OCI-LY7 (cell line): ENCODE measurements at regions not wholly inside any gene's neighbourhood (a gene's known extent, or its start where the extent isn't known, plus 50 kb on each side); places are given as distances from the start of the nearest gene placed in this dataset.

Experiments
- BruUV-seq: library from RNA; stranded (reverse); fragments of 400-500 nt; replicated peaks from 2 replicates; lab custom pipeline; 2021; lab: Mats Ljungman, UMichigan
- CTCF ChIA-PET: fragments of 300-600 bp; sonication (Branson Sonifier 250); formaldehyde crosslinking; loops from one replicate; lab custom pipeline; 2022; ENCODE audit warnings: antibody characterized with exemption; ENCODE audit not compliant: unreplicated experiment; lab: Charles Lee
- POLR2A ChIA-PET: fragments of 300-600 bp; sonication (Branson Sonifier 250); formaldehyde crosslinking; loops from one replicate; lab custom pipeline; 2022; ENCODE audit warnings: antibody characterized with exemption; lab: Charles Lee
- DNase-seq: peaks from one replicate; pipeline ENCODE4 v3.0.0-alpha.2; 2015; ENCODE audit warnings: low spot score
- H2AFZ ChIP-seq: fragments of 200-600 bp; sonication (generic), shearing (Covaris generic); 2 replicates; pipeline ENCODE4 v1.6.1; 2014; ENCODE audit warnings: mild to moderate bottlenecking, antibody characterized with exemption, low read length, moderate library complexity
- H3K27ac ChIP-seq: fragments of 200-600 bp; sonication (generic); 2 replicates; pipeline ENCODE4 v1.5.1; 2014; ENCODE audit warnings: mixed run types, low read depth, mild to moderate bottlenecking, moderate library complexity, low read length, inconsistent platforms; ENCODE audit not compliant: poor library complexity, severe bottlenecking
- H3K36me3 ChIP-seq: fragments of 200-600 bp; sonication (generic); 2 replicates; pipeline ENCODE4 v1.6.1; 2014; ENCODE audit warnings: mild to moderate bottlenecking, antibody characterized with exemption, low read length, moderate library complexity, mixed read lengths; ENCODE audit not compliant: insufficient read depth
- H3K4me1 ChIP-seq: fragments of 200-600 bp; sonication (generic); 2 replicates; pipeline ENCODE4 v1.5.1; 2014; ENCODE audit warnings: mild to moderate bottlenecking, low read length; ENCODE audit not compliant: insufficient read depth, poor library complexity, severe bottlenecking
- H3K4me2 ChIP-seq: fragments of 200-600 bp; sonication (generic); 2 replicates; pipeline ENCODE4 v1.6.1; 2014; ENCODE audit warnings: mild to moderate bottlenecking, low read length
- H3K4me3 ChIP-seq: fragments of 200-600 bp; sonication (generic); 2 replicates; pipeline ENCODE4 v1.5.1; 2014; ENCODE audit warnings: mild to moderate bottlenecking, low read depth, low read length; ENCODE audit not compliant: poor library complexity, severe bottlenecking
- H3K79me2 ChIP-seq: fragments of 200-600 bp; sonication (generic); 2 replicates; pipeline ENCODE4 v1.6.1; 2016; ENCODE audit warnings: low read depth, mild to moderate bottlenecking, low read length, moderate library complexity, mixed read lengths; ENCODE audit not compliant: insufficient read depth
- H3K9me2 ChIP-seq: fragments of 200-600 bp; sonication (generic); 2 replicates; pipeline ENCODE4 v1.6.1; 2016; ENCODE audit warnings: mild to moderate bottlenecking, low read length, mixed read lengths; ENCODE audit not compliant: insufficient read depth
- H3K9me3 ChIP-seq: fragments of 200-600 bp; sonication (generic); 2 replicates; pipeline ENCODE4 v1.6.1; 2014; ENCODE audit warnings: mild to moderate bottlenecking, mixed run types, low read length, mixed read lengths
- H4K20me1 ChIP-seq: fragments of 200-600 bp; sonication (generic); 2 replicates; pipeline ENCODE4 v1.6.1; 2014; ENCODE audit warnings: mild to moderate bottlenecking, antibody characterized with exemption, low read length, moderate library complexity, mixed read lengths; ENCODE audit not compliant: insufficient read depth
- EZH2phosphoT487 ChIP-seq: fragments of 200-600 bp; sonication (generic); IDR thresholded peaks from 2 replicates; pipeline ENCODE4 v1.6.1; 2018; ENCODE audit warnings: low read depth, borderline replicate concordance, mild to moderate bottlenecking, mixed run types, antibody characterized with exemption, low read length, moderate library complexity, mixed read lengths
- intact Hi-C: fragments of 100-400 bp; cut with micrococcal nuclease; formaldehyde crosslinking; loops from one replicate; pipeline ENCODE4 v1.10.0; 2022; ENCODE audit not compliant: unreplicated experiment
- TF ChIP-seq, protein P1 (sequence below): fragments of 200-600 bp; sonication (generic); conservative IDR thresholded peaks from 2 replicates; pipeline ENCODE4 v1.5.1; 2014; ENCODE audit warnings: mild to moderate bottlenecking, antibody characterized with exemption, low read length, moderate library complexity, mixed read lengths

DNA sequence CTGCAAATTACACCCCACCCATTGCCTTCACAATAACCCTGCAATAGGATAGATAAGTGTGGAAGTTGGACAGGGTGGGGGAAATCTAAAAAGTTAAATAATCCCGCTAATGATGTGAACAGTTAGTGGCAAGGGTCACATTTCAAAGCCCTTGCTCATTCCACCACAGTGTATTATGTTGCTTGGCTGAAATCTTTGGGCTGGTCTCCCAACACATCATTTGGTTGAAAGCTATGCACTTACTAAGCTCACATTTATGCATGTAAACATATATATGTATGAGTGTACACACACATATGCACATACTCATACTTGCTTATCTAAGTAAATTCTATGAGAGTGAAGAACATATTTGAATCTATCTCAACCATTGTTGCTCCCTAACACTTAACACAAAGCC, 197.8 kb downstream of the RDH14 start:
- intact Hi-C loops, result no loop called here
- CTCF ChIA-PET, result no interaction called here

DNA sequence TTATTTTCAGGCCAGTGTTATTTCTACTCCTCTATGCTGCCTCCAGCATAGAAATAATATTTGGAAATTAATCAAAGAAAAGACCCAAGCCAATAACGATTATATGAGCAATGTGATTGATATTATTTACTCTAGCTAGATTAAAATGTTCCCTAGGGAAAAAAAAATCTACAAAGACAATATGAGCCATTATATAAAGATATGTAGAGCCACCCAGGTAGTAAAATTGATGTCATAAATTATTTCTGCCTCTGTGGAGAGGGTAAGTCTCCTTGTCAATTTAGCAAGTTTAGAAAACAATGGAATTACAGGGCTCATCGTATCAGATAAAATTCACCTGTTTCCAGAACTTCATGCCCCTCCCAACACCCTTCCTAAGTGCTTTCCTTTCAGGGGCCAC, 202.9 kb downstream of the RDH14 start:
- H3K36me3 ChIP-seq, result no peaks in the 10 kb centered on the region
- no peak overlapping the region for H3K4me3 ChIP-seq
- H3K9me2 ChIP-seq, result no peaks in the 10 kb centered on the region
- no peak overlapping the region for H2AFZ ChIP-seq
- H4K20me1 ChIP-seq, result no peaks in the 10 kb centered on the region
- TF ChIP-seq, protein P1, sequence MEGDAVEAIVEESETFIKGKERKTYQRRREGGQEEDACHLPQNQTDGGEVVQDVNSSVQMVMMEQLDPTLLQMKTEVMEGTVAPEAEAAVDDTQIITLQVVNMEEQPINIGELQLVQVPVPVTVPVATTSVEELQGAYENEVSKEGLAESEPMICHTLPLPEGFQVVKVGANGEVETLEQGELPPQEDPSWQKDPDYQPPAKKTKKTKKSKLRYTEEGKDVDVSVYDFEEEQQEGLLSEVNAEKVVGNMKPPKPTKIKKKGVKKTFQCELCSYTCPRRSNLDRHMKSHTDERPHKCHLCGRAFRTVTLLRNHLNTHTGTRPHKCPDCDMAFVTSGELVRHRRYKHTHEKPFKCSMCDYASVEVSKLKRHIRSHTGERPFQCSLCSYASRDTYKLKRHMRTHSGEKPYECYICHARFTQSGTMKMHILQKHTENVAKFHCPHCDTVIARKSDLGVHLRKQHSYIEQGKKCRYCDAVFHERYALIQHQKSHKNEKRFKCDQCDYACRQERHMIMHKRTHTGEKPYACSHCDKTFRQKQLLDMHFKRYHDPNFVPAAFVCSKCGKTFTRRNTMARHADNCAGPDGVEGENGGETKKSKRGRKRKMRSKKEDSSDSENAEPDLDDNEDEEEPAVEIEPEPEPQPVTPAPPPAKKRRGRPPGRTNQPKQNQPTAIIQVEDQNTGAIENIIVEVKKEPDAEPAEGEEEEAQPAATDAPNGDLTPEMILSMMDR, result no peak
- TF ChIP-seq EZH2phosphoT487, result no peak
- intact Hi-C loops, result loop anchor here (5.0 kb wide), 1 partner anchor 635 kb away; no protein-coding TSS in a partner anchor
- CTCF ChIA-PET, result no interaction called here
- no peak overlapping the region for H3K4me2 ChIP-seq
- no peaks in the 10 kb centered on the region for H3K79me2 ChIP-seq
- no TSS peak for BruUV-seq
- DNase-seq, result no peak
- POLR2A ChIA-PET, result no interaction called here
- no peak overlapping the region for H3K27ac ChIP-seq
- no peaks in the 10 kb centered on the region for H3K9me3 ChIP-seq
- H3K4me1 ChIP-seq, result no peaks in the 10 kb centered on the region

More for the DNA sequence above, 197.8 kb downstream of the RDH14 start:
- Histone ChIP-seq H3K9me2 (no peaks in the 10 kb centered on the region), H3K4me1 (no peaks in the 10 kb centered on the region), H3K36me3 (no peaks in the 10 kb centered on the region), H3K79me2 (no peaks in the 10 kb centered on the region), H3K27ac (no peak overlapping the region), H3K4me2 (no peak overlapping the region), H2AFZ (no peak overlapping the region), H3K9me3 (no peaks in the 10 kb centered on the region), H3K4me3 (no peak overlapping the region), H4K20me1 (no peaks in the 10 kb centered on the region)
- POLR2A ChIA-PET, result no interaction called here
- no TSS peak for BruUV-seq
- DNase-seq, result no peak
- TF ChIP-seq EZH2phosphoT487, result no peak
- TF ChIP-seq, protein P1, result no peak

DNA sequence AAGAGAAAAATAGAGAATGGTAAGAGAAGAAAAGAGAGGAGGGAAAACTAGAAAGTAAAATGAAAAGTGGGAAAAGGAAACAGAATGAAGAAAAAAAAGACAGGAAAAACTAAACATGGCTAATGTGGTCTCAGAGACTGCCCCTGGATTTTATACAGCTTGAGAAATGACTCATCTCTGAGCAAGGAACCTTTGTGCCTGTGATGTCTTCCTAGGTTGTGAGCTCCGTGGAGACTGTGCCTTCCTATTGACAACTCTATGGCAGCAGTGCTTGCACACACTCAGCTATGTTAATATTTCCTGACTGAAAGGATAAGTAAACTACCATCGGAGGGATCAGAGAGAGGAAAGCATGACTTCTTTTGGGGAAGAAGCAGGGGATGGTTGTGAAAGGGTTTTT, 203.8 kb downstream of the RDH14 start:
- Histone ChIP-seq H3K36me3 (no peaks in the 10 kb centered on the region), H3K4me1 (no peaks in the 10 kb centered on the region), H4K20me1 (no peaks in the 10 kb centered on the region), H3K4me2 (no peak overlapping the region), H2AFZ (no peak overlapping the region), H3K79me2 (no peaks in the 10 kb centered on the region), H3K9me3 (no peaks in the 10 kb centered on the region), H3K9me2 (no peaks in the 10 kb centered on the region), H3K4me3 (no peak overlapping the region), H3K27ac (no peak overlapping the region)
- CTCF ChIA-PET, result no interaction called here
- POLR2A ChIA-PET, result no interaction called here
- no peak for TF ChIP-seq EZH2phosphoT487
- TF ChIP-seq, protein P1, result no peak
- no peak for DNase-seq
- no TSS peak for BruUV-seq
- intact Hi-C loops, result loop anchor here (5.0 kb wide), 1 partner anchor 634 kb away; no protein-coding TSS in a partner anchor
